ENCODE measurements at regions not wholly inside any gene's neighbourhood (a gene's known extent, or its start where the extent isn't known, plus 50 kb on each side); places are given as distances from the start of the nearest gene placed in this dataset.
"Not testable (repeated sequence)": the region's sequence is repeated elsewhere in the genome, so short reads cannot be mapped to it uniquely, and the experiment has no call there.

DNA sequence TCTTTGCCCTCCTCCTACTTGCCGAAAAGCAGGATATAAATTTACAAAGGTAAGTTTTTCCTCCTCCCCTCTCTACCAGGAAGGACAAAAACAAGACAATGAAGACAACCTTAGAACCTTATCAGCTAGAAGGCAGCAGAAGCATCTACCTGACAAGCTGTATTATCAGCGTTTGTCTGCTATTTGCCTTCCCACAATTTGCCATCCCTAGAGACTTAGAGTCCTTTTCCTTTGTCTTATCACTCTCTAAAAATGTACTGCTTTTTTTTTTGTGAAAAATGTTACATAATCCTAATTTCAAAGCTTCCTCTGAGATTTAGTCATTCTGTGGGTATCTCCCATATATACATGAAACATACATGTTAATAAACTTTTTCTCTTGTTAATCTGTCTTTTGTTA is 176.9 kb upstream of the PROK2 start:
- no peak for DNase-seq (ENCODE audit: low spot score)

DNA sequence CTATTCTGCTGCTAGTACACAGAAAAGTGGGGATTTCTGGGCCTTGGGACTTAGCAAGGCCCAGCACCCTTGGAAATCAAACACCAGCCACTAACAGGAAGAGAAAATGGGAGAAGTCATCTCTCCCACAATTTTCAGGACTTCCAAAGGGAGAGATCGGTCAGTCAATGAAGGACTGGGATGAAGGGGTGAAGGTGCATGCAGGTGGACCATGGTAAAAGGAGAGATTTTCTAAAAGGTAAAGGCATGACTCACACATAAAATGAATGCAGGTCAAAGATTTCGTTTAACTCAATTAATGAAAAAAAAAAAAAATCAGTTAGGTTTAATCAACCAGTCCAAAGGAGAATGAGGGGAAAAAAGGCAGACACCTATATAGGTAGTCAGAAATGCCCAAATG is 176.4 kb upstream of the PROK2 start:
- DNase-seq (ENCODE audit: low spot score): no peak

DNA sequence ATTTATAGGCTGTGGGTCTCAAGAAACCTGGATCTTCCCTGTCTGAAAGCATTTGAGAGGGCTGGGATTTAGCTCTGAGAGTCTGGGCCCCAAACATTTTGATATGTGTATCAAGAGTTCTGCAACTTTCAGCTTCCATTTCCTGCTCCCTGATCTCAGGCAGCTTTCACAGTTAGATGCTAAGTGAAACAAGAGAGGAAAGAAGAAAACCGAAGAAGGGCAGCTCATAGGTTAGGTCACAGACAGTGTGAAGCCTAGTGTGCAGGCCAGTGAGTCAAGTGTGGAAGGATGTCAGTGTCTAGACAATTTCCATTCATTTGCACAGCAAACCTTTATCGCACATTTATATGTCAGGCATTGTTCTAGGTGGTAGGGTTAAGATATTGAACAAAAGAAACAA is 173.6 kb upstream of the PROK2 start:
- DNase-seq (ENCODE audit: low spot score): no peak

DNA sequence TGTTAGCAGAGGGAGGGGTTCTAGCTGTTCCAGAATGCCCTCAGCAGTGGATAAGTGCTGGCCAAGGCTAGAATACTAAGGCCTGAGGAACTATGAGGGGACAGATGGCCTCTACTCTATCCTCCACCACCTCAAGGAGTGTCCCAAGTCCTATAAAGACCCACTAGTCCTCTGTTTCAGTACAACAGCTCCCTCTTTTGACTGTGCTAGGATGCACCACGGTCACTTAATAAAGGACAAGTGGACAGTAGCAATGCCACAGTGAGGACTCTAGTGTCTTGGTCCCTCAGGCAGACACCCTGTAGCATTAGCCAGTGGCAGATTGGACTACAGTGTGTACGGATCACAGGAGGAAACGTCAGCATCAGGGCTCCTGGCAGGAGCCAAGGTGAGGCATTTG is 171.8 kb upstream of the PROK2 start:
- no peak for DNase-seq (ENCODE audit: low spot score)

DNA sequence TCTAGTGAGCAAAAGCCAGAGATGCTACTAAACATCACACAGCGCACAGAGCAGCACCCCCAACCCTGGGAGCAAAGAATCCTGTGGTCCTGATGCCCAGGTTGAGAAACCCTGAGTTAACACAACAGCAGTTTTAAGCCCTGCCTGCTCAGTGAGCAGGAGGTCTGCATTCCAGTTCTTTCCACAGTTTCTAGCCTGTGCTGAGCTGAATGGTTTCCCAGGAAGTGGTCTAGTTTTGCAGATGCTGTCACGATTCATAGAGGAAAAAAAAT is 171.1 kb upstream of the PROK2 start:
- DNase-seq (ENCODE audit: low spot score): no peak

DNA sequence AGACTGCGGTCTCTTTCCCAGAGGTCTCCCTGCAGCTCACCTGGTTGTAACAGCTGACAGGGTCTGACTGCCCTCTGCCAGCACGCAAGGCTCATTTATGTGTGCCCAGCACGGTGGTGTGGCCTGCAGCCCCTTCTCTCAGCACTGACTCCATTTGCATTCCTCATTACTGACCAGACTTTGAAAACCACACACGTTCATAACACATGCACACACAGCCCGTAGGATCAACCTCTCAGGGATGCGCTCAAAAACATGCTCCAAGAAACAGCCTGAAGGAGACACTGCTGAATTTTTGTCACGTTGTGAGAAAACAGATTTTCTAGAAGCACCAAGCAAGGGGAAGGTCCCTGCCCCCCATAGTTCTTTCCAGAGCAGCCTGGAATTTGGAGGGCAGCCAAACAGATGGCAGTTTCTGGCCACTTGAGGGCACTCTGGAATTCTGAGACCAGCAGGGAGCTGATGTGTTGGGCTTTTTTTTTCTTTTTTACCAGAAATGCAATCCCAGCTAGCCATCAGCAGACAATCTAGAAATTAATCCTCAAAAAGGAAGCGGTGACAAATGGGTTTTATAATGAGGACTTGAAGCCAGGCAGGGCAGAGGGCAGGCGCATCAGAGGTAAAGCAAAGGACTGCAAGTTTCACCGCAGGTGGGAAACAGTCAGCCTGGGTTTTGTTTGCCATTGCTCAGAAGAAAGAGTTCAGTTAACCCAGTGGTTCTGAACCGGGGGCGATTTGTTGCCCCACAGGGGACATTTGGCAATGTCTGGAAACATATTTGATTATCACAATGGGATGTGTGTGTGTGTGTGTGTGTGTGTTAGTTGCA is 170.5 kb upstream of the PROK2 start:
- peak; percentile 85 for DNase-seq (ENCODE audit: low spot score)

DNA sequence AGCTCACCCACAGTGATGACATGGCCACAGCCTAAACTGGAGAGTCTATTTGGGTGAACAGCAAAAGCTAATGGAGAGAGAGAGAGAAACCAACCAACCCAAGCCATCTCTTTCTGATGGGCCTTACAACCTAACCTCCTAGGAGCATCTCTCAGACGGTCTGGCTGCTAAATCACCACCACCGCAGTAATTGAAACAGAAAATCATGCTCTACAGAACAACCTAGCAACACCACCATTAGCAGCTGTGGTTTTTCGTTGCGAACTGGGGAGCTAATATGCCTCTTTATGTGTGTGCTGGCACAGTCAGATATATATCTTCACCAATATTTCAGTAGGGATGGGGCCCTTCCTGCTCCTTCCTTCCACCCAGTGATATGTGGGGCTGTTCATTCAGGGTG is 166.9 kb upstream of the PROK2 start:
- DNase-seq (ENCODE audit: low spot score): no peak

DNA sequence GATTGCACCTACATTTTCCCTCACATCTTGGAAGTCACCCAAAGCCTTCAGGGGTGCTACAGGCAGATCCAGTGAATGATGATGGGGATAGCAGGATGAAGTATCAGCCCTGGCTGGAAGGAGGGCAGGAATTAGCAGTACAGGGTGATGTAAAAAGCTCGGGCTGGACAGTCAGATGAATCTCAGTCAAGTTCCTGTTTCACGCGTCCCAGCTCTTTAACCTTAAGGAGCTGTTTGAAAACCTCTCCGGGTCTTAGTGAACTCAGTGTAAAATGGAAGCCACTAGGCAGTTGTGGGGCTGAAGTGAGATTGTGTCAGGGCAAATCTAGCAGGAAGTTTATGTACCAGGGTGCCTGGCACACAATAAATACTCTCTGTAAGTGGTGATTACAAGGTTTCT is 166.4 kb upstream of the PROK2 start:
- no peak for DNase-seq (ENCODE audit: low spot score)

DNA sequence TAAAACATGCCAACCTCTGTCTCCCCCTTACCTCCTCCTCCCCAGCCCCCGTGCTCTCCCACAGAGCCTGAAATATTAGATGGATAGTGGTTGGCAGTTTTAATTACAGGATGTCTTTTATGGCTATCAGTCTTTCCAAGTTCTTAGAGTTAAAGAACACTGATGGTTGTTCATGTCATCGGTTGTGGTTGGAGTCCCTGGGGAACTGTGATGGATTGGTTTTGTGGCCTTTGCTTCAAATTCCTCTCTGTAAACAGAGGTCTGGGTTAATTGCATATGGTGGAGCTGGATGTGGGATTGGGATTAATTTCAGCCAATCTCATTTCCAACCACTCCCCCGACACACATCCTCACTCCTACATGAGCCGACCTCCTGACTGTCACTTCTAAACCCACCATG is 164.5 kb upstream of the PROK2 start:
- DNase-seq (ENCODE audit: low spot score): no peak

DNA sequence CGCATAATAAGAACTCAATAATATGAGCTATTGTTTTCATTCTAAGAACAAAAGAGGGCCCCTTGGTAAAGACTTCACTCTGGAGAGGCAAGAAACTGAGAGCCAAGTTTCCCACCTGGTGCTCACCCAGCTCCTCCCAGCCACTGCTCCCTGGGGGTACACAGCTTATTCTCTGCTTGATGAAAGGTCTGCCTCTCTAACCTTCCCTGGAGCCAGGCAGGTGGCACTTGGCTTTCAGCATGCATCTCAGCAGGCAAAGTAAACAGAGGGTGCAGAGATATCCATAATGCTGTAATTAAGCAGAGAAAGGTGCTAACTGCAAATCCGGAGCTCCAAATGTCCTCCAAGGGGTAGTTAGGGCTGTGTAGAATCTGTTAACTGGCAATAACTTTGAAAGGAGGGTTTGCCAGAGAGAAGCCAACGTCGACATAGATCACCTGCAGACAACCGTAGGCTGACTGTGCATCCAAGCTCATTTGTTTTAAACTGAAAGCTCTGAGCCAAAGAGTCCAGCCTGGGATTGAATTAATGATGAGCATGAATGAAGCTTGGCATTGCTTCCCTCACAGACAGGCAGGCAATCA is 159.6 kb upstream of the PROK2 start:
- DNase-seq (ENCODE audit: low spot score): no peak

DNA sequence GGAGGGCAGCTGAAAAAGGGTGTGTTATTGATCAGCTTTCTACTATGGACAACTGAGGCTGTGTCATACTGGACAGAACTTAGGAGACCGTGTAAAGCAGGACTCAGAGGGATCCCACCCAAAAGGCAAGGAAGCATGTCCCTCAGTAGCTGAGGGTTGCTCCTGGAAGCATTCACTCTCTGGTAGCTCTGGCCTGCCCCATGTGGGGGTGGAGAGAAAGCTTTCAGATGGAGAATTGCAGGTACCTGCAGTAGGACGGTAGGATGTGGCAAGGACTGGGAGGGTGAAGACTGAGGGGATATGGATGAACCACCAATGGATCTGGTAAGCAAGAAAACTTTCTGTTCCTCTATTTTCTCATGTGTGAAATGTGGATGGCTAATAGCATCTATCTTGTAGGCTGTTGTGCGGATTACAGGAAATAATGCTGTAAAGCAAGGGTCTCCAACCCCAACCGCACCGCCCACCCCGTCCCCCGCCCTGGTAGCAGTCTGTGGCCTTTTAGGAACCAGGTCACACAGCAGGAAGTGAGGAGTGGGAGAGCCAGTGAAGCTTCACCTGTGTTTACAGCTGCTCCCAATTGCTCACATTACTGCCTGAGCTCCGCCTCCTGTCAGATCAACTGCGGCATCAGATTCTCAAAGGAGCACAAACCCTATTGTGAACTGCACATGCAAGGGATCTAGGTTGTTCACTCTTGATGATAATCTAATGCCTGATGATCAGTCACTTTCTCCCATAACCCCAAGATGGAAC is 157.7 kb upstream of the PROK2 start:
- DNase-seq (ENCODE audit: low spot score): no peak

DNA sequence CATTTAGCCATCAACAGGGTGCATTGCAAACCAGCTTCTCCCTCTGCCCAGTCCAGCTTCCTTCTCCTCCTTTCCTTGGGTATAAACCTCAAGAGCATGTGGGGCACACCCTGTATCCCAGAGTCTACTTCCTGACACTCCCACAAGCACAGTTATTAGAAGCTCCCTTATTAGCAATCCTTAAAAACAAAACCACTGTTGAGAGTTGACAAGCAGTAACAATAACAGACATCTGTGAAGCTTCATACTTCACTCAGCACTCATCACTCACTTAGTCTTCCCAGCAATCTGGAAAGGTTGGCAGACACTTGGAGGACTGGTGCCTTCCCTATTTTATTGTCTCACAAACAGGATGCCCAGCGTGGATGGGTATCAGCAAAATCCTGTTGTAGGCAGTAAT is 155.5 kb upstream of the PROK2 start:
- DNase-seq (ENCODE audit: low spot score): no peak

DNA sequence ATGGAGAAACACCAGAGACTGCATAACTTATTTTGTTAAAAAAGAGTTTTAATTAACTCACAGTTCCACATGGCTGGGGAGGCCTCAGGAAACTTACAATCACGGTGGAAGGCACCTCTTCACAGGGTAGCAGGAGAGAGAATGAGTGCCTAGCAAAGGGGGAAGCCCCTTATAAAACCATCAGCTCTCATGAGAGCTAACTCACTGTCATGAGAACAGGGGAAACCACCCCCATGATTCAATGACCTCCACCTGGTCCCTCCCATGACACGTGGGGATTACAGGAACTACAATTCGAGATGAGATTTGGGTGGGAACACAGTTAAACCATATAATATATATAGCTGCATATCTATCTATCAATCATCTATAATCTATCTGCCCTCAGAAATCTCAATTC is 153.1 kb upstream of the PROK2 start:
- not testable (repeated sequence) for DNase-seq (ENCODE audit: low spot score)

DNA sequence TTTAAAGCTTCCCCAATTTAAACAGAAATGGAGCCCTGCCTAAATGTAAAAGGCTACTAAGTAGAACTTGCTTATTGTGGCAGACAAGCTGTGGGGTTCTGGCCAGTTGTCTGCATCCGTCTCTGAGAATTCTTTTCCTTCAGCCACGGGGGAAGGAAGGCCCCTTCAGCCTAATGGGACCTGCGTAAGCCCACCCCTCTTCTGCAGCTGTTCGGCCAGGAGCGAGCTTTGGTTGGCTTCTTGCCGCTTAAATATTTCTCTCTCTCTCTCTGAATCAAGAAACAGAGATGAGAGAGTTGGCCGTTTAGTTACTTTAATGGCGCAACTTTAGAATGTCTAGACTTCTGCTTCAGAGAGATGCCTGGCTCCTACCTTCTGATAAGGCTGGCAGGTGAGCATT is 151.7 kb upstream of the PROK2 start:
- DNase-seq (ENCODE audit: low spot score): no peak

DNA sequence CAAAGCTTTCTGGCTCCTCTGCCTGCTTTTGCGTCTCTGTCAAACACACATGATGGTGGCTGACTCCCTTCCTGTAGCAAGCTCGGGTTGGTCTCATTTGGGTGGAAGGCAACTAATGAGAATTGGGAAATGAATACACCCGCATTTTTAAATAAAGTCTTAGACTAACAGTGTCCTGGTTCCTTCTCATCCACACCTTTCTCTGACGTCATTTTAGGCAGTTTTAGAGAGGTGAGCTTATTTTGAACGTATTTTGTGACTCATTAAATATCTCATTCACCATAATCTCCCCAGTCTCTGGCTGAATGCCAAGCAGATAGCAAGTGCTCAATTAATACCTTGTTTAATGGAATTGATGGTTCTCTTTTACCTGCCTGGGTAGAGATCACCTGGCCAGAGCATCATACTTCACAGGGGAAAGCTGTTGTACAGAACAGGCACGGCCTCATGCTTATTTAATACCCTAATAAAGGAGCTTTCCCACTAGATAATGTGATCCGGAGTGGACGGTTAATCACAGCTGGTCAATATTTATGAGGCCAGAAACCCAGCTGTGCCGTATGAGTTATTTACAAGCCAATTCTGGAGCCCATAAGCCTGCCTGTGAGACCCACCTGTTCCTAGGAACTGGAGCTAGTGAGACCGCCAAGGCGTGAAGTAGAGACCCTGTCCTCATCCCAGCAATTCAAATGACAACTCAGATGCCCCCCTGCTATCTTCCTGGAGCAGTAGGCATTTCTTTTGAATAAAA is 149.7 kb upstream of the PROK2 start:
- no peak for DNase-seq (ENCODE audit: low spot score)

DNA sequence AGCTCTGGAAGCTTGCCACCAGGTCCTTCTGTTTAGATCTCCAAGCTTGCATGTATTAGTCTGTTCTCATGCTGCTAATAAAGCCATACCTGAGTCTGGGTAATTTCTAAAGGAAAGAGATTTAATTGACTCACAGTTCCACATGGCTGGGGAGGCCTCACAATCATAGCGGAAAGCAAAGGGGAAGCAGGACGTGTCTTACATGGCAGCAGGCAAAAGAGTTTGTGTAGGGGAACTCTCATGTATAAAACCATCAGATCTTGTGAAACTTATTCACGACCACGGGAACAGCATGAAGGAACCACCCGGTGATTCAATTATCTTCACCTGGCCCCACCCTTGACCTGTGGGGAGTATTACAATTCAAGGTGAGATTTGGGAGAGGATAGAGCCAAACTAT is 147.0 kb upstream of the PROK2 start:
- no peak for DNase-seq (ENCODE audit: low spot score)

DNA sequence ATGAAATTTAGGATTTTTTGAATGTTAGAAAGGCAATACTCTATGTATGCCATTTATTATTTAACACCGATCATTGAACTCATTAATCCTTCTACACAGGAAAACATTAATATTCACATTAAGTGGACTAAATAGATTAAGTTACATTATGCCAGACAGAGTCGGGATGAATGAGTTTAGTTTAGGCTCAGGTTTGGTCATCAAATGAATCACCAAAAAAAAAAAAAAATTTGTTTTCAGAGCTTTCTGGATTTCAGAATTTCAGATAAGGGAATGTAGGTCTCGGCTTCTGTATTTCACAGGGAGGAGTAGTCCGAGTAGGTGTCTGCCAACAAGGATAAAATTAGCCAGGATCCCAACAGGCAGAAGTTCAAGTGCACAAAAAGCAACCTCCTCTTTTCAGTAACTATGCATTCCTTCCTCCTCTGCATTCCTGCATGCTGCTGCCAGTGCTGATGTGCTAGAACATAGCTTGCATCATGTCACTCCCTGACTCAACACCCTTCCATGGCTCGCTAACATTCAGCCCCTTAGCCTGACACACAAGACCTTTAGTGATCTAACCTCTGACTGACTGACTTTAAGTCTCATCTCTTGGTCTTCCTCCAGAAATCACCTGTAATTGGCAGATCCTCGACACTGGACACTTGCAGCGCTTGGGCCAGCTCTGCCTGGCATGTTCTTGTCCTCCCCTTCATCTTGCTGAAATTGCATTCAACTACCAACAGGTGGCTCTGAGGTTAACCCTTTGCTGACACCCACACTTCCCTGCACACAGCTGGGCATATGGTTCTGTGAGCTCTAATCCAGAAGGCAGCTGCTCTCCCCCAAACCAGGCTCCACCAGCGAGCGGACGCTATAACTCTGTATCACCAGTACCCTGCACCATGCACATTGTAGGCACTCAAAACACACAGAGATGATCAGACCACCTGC is 145.4 kb upstream of the PROK2 start:
- DNase-seq (ENCODE audit: low spot score): peak; percentile 50

DNA sequence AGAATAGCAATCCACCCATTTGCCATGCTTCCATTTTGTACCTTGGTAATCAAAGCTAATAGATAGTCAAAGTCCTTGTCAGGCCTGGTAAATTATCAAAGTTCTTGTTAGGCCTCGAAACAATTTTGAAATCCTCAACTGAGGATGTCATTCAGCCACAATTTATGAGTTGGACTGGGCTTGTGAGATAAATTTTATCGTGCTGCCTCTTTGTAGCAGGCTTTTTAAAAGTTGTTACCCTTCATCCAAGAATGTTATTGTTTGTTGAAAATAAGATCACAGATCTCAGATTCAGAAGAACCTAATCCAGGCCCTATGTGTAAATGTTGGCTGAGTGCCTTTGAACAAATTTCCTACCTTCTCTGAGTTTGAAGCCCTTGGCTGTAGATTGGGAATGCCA is 143.3 kb upstream of the PROK2 start:
- no peak for DNase-seq (ENCODE audit: low spot score)

DNA sequence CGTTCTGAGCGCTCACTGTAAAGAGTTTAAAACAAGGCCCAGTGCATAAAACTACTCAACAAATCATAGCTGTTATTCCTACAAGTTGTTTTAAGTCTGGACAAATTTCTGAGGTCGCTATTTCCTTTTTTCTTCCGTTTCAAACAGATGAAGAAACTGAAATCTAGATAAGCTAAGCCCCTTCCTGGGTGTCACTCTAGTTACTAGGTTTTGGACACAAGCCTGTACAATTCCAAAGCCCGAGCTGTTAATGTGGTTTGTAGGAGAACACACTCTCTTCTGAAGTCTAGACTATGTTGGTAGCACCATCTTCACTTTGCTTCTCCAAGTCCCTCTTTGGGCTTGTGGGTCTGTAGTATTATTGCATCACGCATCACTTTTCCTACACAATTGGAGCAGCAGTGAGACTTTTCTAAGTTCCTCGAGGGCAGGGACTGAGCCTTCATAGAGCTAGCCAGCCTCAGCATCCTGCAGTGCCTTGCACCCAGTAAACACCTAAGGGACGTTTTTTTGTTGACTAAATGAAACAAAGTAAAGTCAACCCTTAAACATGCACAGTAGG is 142.6 kb upstream of the PROK2 start:
- DNase-seq (ENCODE audit: low spot score): no peak

DNA sequence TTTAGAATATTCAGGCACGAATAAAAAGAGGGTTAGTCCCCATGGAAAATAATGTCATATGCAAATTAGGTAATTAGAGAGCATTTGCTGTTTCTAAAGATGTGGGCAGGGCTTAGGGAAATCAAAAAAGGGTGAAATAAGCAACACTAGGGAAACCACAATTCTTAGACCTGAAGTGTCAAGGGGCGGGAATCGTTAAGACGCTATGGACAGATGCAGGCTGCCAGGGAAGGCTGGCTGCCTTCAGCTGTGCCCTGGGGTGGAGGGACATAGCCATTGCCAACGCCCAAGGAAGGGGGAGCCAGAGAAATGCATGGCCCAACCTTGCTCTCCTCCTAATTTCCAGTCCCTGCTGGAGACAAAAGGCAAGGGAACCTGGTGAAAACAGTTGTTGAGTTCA is 141.7 kb upstream of the PROK2 start:
- DNase-seq (ENCODE audit: low spot score): no peak

DNA sequence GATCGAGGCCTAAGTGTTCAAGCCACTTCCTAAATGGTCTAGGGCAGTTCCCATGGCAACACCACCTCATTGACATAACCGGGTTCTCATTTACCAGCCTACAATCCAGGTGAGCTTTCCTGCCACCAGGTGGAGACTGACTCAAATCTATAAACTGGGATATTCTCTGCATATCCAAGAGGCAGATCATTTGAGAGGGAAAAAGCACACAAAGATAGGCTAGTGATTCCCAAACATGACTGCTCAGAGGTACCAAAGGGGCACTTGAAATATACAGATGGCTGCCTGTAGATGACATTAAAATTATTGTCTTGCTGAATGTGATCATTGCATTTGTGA is 141.3 kb upstream of the PROK2 start:
- DNase-seq (ENCODE audit: low spot score): peak; percentile 19

All from putamen (tissue), 1 donor.